ENCODE measurements at regions not wholly inside any gene's neighbourhood (a gene's known extent, or its start where the extent isn't known, plus 50 kb on each side); places are given as distances from the start of the nearest gene placed in this dataset.

- no peak overlapping the region for H3K4me3 ChIP-seq (ENCODE audit: low read depth, low read length, poor library complexity, severe bottlenecking)
- no peak overlapping the region for H3K4me2 ChIP-seq (ENCODE audit: low read length)
- no peaks in the 10 kb centered on the region for H3K9me2 ChIP-seq (ENCODE audit: insufficient read depth, low read length)
- ChIA-PET POLR2A (interaction anchor here (0.5 to 1.0 kb wide), 4 partner anchors 8 to 30 kb away, joined by 3 to 4 read pairs (median 4); no protein-coding TSS in a partner anchor), CTCF (ENCODE audit: unreplicated experiment) (no interaction called here)
- H3K4me1 ChIP-seq (ENCODE audit: insufficient read depth, low read length, poor library complexity, severe bottlenecking): peaks cover 4% of the 10 kb centered on the region
- no peak for DNase-seq (ENCODE audit: low spot score)
- TF ChIP-seq, protein P1, sequence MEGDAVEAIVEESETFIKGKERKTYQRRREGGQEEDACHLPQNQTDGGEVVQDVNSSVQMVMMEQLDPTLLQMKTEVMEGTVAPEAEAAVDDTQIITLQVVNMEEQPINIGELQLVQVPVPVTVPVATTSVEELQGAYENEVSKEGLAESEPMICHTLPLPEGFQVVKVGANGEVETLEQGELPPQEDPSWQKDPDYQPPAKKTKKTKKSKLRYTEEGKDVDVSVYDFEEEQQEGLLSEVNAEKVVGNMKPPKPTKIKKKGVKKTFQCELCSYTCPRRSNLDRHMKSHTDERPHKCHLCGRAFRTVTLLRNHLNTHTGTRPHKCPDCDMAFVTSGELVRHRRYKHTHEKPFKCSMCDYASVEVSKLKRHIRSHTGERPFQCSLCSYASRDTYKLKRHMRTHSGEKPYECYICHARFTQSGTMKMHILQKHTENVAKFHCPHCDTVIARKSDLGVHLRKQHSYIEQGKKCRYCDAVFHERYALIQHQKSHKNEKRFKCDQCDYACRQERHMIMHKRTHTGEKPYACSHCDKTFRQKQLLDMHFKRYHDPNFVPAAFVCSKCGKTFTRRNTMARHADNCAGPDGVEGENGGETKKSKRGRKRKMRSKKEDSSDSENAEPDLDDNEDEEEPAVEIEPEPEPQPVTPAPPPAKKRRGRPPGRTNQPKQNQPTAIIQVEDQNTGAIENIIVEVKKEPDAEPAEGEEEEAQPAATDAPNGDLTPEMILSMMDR (conservative IDR thresholded peaks at IDR 0.05; ENCODE audit: low read length): no peak
- TF ChIP-seq EZH2phosphoT487 (IDR thresholded peaks at IDR 0.05; ENCODE audit: borderline replicate concordance, low read depth, low read length): no peak
- H3K79me2 ChIP-seq (ENCODE audit: insufficient read depth, low read depth, low read length): no peaks in the 10 kb centered on the region
- no peaks in the 10 kb centered on the region for H3K9me3 ChIP-seq (ENCODE audit: low read length)
- no peaks in the 10 kb centered on the region for H4K20me1 ChIP-seq (ENCODE audit: insufficient read depth, low read length)
- no peak overlapping the region for H3K27ac ChIP-seq (ENCODE audit: low read depth, low read length, poor library complexity, severe bottlenecking)
- no peak overlapping the region for H2AFZ ChIP-seq (ENCODE audit: low read length)
- no peaks in the 10 kb centered on the region for H3K36me3 ChIP-seq (ENCODE audit: insufficient read depth, low read length)
- intact Hi-C loops (cut with micrococcal nuclease; ENCODE audit: unreplicated experiment): no loop called here
- BruUV-seq (replicated peaks): no TSS peak
These were observed 209.5 kb downstream of the FNDC1 start for GRCh38 chr6:159378411-159379328.

GRCh38 chr6:159376516-159377158, 207.4 kb downstream of the FNDC1 start:
- H3K79me2 ChIP-seq (ENCODE audit: insufficient read depth, low read depth, low read length): no peaks in the 10 kb centered on the region
- no peaks in the 10 kb centered on the region for H3K36me3 ChIP-seq (ENCODE audit: insufficient read depth, low read length)
- H3K27ac ChIP-seq (ENCODE audit: low read depth, low read length, poor library complexity, severe bottlenecking): no peak overlapping the region
- TF ChIP-seq, protein P1 (conservative IDR thresholded peaks at IDR 0.05; ENCODE audit: low read length): no peak
- no peak for TF ChIP-seq EZH2phosphoT487 (IDR thresholded peaks at IDR 0.05; ENCODE audit: borderline replicate concordance, low read depth, low read length)
- peaks cover 4% of the 10 kb centered on the region for H3K4me1 ChIP-seq (ENCODE audit: insufficient read depth, low read length, poor library complexity, severe bottlenecking)
- no peaks in the 10 kb centered on the region for H4K20me1 ChIP-seq (ENCODE audit: insufficient read depth, low read length)
- no peak overlapping the region for H3K4me2 ChIP-seq (ENCODE audit: low read length)
- ChIA-PET CTCF (ENCODE audit: unreplicated experiment) (no interaction called here), POLR2A (no interaction called here)
- no peak for DNase-seq (ENCODE audit: low spot score)
- H2AFZ ChIP-seq (ENCODE audit: low read length): no peak overlapping the region
- intact Hi-C loops (cut with micrococcal nuclease; ENCODE audit: unreplicated experiment): no loop called here
- no peak overlapping the region for H3K4me3 ChIP-seq (ENCODE audit: low read depth, low read length, poor library complexity, severe bottlenecking)
- BruUV-seq (replicated peaks): no TSS peak
- no peaks in the 10 kb centered on the region for H3K9me2 ChIP-seq (ENCODE audit: insufficient read depth, low read length)
- no peaks in the 10 kb centered on the region for H3K9me3 ChIP-seq (ENCODE audit: low read length)

Data from OCI-LY7 (cell line).